T-helper 2 cell treated with Interferon-gamma antibody and Interleukin-4, amounts not matched to agents 5 μg/mL and 100 μg/mL, for 36 hours (primary cell): ENCODE measurements at regions not wholly inside any gene's neighbourhood (a gene's known extent, or its start where the extent isn't known, plus 50 kb on each side); places are given as distances from the start of the nearest gene placed in this dataset.
A peak's percentile ranks its signal among the peaks of the same experiment; 100 is the strongest.

Experiments
- DNase-seq: peaks from one replicate; pipeline ENCODE4 v3.0.0; 2021; ENCODE audit warnings: low spot score
- H3K27ac Mint-ChIP-seq: one replicate; pipeline ENCODE4 v1.8.0; 2021; ENCODE audit warnings: mild to moderate bottlenecking, mixed read lengths
- H3K27me3 Mint-ChIP-seq: one replicate; pipeline ENCODE4 v1.8.0; 2021; ENCODE audit warnings: low read depth, mixed read lengths
- H3K36me3 Mint-ChIP-seq: one replicate; pipeline ENCODE4 v1.8.0; 2021; ENCODE audit warnings: low read depth, mixed read lengths
- H3K4me1 Mint-ChIP-seq: one replicate; pipeline ENCODE4 v1.8.0; 2021; ENCODE audit warnings: low read depth, mixed read lengths
- H3K4me3 Mint-ChIP-seq: one replicate; pipeline ENCODE4 v1.8.0; 2022; ENCODE audit warnings: mild to moderate bottlenecking, moderate library complexity, mixed read lengths
- H3K9me3 Mint-ChIP-seq: one replicate; pipeline ENCODE4 v1.8.0; 2021; ENCODE audit warnings: mixed read lengths

DNA sequence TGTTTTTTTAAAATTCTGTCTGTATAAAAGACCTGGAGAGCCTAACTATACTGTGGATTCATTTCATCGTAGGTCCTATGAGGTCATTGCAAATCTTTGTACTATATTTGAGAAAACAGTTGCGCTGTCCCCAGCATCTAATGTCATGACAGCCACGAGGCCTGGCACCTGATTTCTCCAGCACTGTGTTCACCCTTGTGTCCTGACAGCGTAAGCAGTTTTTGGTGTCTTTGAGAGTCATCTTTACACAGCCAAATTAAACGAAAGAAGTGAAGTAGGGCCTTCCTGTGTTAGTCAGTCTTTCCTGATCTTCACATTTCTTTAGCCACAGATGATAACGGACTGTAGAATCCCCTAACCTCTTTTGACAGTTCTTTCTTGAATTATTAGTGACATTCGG, 70.6 kb upstream of the PHACTR2 start:
- Mint-ChIP-seq H3K27me3 (no peaks in the 10 kb centered on the region), H3K4me3 (no peak overlapping the region), H3K9me3 (no peaks in the 10 kb centered on the region), H3K4me1 (peaks cover 1% of the 10 kb centered on the region), H3K36me3 (no peaks in the 10 kb centered on the region), H3K27ac (no peak overlapping the region)
- DNase-seq = no peak

GRCh38 chr6:143605906-143606521, 71.8 kb upstream of the PHACTR2 start:
- H3K9me3 Mint-ChIP-seq = no peaks in the 10 kb centered on the region
- H3K4me1 Mint-ChIP-seq = no peaks in the 10 kb centered on the region
- no peaks in the 10 kb centered on the region for H3K36me3 Mint-ChIP-seq
- H3K27ac Mint-ChIP-seq = no peak overlapping the region
- DNase-seq = no peak
- H3K4me3 Mint-ChIP-seq = no peak overlapping the region
- no peaks in the 10 kb centered on the region for H3K27me3 Mint-ChIP-seq

GRCh38 chr6:143603455-143603854, 74.3 kb upstream of the PHACTR2 start:
- Mint-ChIP-seq H3K27ac (no peak overlapping the region), H3K4me3 (no peak overlapping the region), H3K27me3 (no peaks in the 10 kb centered on the region), H3K4me1 (peaks cover 5% of the 10 kb centered on the region), H3K36me3 (peaks cover 5% of the 10 kb centered on the region), H3K9me3 (peaks cover 3% of the 10 kb centered on the region)
- no peak for DNase-seq

- Mint-ChIP-seq H3K27ac (no peak overlapping the region), H3K4me1 (peaks cover 15% of the 10 kb centered on the region), H3K9me3 (peaks cover 3% of the 10 kb centered on the region), H3K27me3 (no peaks in the 10 kb centered on the region), H3K4me3 (no peak overlapping the region), H3K36me3 (peaks cover 7% of the 10 kb centered on the region)
- no peak for DNase-seq
These were observed 76.3 kb upstream of the PHACTR2 start for GRCh38 chr6:143601504-143601903.

- Mint-ChIP-seq H3K27me3 (no peaks in the 10 kb centered on the region), H3K9me3 (peaks cover 3% of the 10 kb centered on the region), H3K4me3 (no peak overlapping the region), H3K4me1 (peaks cover 15% of the 10 kb centered on the region), H3K27ac (no peak overlapping the region), H3K36me3 (peaks cover 7% of the 10 kb centered on the region)
- DNase-seq = no peak
These were observed 76.9 kb upstream of the PHACTR2 start for GRCh38 chr6:143600821-143601220.

DNA sequence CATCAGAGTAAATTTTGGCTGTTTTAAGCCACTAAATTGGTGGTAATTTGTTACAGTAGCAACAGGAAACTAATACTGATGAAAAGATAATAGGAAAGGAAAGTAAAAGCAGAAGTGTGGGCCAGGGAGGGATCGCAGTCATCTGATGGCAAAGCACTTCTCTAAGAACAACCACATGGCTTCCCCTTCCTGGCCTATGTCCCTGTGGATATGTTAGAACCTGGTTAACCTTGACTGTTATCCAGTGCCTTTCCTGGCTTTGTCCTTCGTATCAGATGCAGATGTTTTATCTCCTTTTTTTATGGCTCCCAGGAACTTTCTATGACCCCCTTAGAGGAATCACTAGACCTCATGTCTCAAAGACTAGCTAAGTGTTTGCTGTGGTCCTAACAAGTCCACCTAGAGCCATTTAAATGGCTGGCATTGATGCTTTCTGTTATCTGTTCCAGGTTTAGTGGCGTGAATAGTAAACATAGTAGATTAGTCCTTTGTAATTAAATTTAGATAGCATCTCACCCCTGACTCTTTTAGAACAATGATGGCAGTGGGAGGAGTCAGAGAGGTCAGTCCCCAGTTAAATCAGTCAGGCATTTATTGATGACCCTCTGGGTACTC, 79.2 kb upstream of the PHACTR2 start:
- peak overlapping the region; percentile 21 for H3K4me3 Mint-ChIP-seq
- DNase-seq = peak; percentile 21
- H3K36me3 Mint-ChIP-seq = peaks cover 7% of the 10 kb centered on the region
- no peaks in the 10 kb centered on the region for H3K27me3 Mint-ChIP-seq
- peaks cover 3% of the 10 kb centered on the region for H3K9me3 Mint-ChIP-seq
- peaks cover 18% of the 10 kb centered on the region for H3K4me1 Mint-ChIP-seq
- H3K27ac Mint-ChIP-seq = peak overlapping the region; percentile 48

DNA sequence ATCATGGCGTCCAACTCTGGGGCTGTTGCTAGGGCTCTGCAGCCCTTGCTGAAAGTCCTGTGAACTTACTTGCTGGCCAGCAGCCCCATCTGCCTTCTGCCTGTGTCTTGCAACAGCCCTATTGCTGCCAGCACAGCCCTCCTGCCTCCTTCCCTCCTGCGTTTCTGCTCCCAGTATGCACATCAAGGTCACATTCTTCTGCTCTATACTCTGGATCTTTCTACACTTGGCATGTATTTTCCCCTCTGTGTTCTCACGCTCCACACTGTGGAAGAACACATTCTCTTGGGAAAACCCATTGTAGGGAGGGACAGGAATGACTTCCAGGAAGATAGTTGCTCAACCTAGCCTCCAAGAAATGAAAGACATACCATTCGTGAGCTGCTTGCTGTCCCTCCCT, 80.9 kb upstream of the PHACTR2 start:
- DNase-seq = no peak
- H3K4me1 Mint-ChIP-seq = peaks cover 18% of the 10 kb centered on the region
- no peak overlapping the region for H3K4me3 Mint-ChIP-seq
- no peak overlapping the region for H3K27ac Mint-ChIP-seq
- H3K27me3 Mint-ChIP-seq = no peaks in the 10 kb centered on the region
- H3K36me3 Mint-ChIP-seq = peaks cover 7% of the 10 kb centered on the region
- H3K9me3 Mint-ChIP-seq = peaks cover 3% of the 10 kb centered on the region

DNA sequence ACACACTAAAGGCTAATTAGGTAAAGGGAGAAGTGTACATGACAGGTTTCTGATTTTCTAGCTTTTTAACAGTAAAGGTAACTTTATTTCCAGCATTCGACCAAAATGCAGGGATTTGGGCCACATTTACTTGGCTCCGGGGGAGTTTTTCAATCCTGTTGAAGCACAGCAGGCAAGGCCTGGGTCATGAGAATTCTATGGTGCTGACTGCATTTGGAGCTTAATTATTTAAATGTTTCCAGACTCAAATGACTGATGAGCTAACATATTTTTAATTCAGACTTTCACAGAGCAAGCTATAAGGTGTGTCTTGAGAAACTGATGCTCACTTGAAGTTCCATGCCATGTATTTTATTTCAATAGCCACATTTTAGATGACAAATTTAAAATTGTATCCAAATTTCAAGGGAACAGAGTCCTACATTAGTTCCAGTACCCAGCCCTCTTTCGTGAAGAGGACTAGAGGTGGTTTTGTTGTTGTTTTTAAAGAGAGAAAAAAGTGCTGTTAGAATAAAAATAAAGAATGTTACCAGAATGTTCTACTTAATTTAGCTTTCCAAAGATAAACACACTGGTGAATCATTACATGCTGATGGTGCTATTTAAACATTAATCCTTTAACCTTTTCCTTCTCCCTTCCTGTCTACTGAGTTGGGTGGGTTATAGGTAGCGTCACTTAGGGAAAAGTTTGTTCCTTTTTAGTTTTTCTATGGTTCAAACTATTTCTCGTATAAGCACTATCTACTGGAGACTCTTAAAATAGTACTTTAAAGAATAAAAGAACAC, 82.3 kb upstream of the PHACTR2 start:
- DNase-seq = no peak
- H3K4me1 Mint-ChIP-seq = peaks cover 18% of the 10 kb centered on the region
- peaks cover 7% of the 10 kb centered on the region for H3K36me3 Mint-ChIP-seq
- no peaks in the 10 kb centered on the region for H3K27me3 Mint-ChIP-seq
- H3K9me3 Mint-ChIP-seq = peaks cover 3% of the 10 kb centered on the region
- no peak overlapping the region for H3K27ac Mint-ChIP-seq
- H3K4me3 Mint-ChIP-seq = no peak overlapping the region

DNA sequence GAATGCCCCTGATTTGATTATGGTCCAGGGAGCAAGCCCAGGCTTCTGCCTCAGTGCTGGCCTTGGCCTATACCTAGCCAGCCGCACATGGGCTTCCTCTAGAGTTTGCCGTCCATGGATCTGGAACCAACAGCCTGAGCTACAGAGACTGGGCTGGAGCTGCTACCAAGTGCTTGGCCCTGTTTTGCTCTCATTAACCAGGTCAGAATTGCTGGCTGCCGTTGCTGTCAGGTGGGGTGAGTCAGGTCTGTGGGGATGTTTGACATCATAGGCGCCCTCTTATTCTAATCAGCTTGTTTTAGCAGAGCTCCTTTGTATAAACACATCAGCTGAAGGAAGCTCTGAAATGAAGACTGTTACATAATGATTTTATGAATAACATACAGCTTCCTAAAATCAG, 83.1 kb upstream of the PHACTR2 start:
- Mint-ChIP-seq H3K27ac (no peak overlapping the region), H3K36me3 (peaks cover 7% of the 10 kb centered on the region), H3K4me3 (no peak overlapping the region), H3K27me3 (no peaks in the 10 kb centered on the region), H3K4me1 (peaks cover 18% of the 10 kb centered on the region), H3K9me3 (peaks cover 3% of the 10 kb centered on the region)
- DNase-seq = no peak

GRCh38 chr6:143592335-143592734, 80.8 kb upstream of the FUCA2 start:
- H3K4me3 Mint-ChIP-seq = no peak overlapping the region
- H3K36me3 Mint-ChIP-seq = peaks cover 2% of the 10 kb centered on the region
- H3K27me3 Mint-ChIP-seq = no peaks in the 10 kb centered on the region
- peaks cover 3% of the 10 kb centered on the region for H3K4me1 Mint-ChIP-seq
- H3K9me3 Mint-ChIP-seq = no peaks in the 10 kb centered on the region
- H3K27ac Mint-ChIP-seq = no peak overlapping the region
- DNase-seq = no peak

- Mint-ChIP-seq H3K27me3 (no peaks in the 10 kb centered on the region), H3K4me1 (peaks cover 3% of the 10 kb centered on the region), H3K4me3 (no peak overlapping the region), H3K36me3 (peaks cover 2% of the 10 kb centered on the region), H3K9me3 (no peaks in the 10 kb centered on the region), H3K27ac (no peak overlapping the region)
- no peak for DNase-seq
These were observed 79.9 kb upstream of the FUCA2 start for GRCh38 chr6:143591441-143591840.

- Mint-ChIP-seq H3K36me3 (peaks cover 2% of the 10 kb centered on the region), H3K9me3 (no peaks in the 10 kb centered on the region), H3K4me1 (no peaks in the 10 kb centered on the region), H3K27me3 (no peaks in the 10 kb centered on the region), H3K27ac (no peak overlapping the region), H3K4me3 (no peak overlapping the region)
- no peak for DNase-seq
These were observed 77.6 kb upstream of the FUCA2 start for GRCh38 chr6:143589162-143589561.

DNA sequence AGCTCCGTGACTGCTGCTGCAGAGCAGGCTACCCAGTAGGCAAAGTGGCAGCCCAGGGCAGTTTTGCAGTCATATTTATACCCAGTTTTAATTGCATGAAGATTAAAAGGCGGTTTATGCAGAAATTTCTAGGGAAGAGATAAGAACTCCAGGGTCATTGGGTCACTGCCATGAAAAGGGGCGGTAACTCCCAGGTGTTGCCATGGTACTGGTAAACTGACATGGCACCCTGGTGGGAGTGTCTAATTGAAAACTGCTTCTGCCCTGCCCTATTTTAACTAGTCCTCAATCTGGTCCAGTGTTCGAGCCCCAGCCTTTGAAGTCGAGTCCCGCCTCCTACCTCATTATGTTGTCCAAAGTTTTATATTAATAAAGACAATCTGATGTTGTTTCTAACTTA, 75.0 kb upstream of the FUCA2 start:
- Mint-ChIP-seq H3K4me1 (peaks cover 5% of the 10 kb centered on the region), H3K9me3 (no peaks in the 10 kb centered on the region), H3K27ac (no peak overlapping the region), H3K27me3 (no peaks in the 10 kb centered on the region), H3K4me3 (no peak overlapping the region), H3K36me3 (peaks cover 2% of the 10 kb centered on the region)
- no peak for DNase-seq

DNA sequence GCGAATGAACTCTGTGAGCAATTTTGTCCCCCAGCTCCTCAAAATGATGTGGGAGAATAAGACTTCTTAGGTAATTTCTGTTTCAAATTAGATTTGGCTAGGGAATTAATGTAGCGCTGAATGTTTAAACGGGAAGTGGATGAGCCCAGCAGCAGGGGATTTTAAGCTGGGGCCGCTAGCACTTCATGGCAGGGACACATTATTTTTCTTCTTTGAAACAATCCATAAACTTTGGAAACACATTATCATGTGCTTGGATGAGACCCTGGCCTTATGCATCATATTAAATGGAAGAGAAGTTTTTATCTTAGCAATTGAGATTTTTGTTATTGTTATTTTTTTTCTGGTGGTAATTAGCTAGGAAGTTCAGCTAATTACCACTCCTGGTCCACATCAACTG, 74.2 kb upstream of the FUCA2 start:
- H3K27me3 Mint-ChIP-seq = no peaks in the 10 kb centered on the region
- no peaks in the 10 kb centered on the region for H3K9me3 Mint-ChIP-seq
- no peak overlapping the region for H3K27ac Mint-ChIP-seq
- H3K4me3 Mint-ChIP-seq = no peak overlapping the region
- peaks cover 2% of the 10 kb centered on the region for H3K36me3 Mint-ChIP-seq
- no peak for DNase-seq
- H3K4me1 Mint-ChIP-seq = peaks cover 8% of the 10 kb centered on the region
